ENCODE measurements at regions not wholly inside any gene's neighbourhood (a gene's known extent, or its start where the extent isn't known, plus 50 kb on each side); places are given as distances from the start of the nearest gene placed in this dataset.

- no peak for DNase-seq (ENCODE audit: low spot score)
- WGBS = 61% methylated on average over 2 of the region's 2 CpGs
- no peak for TF ChIP-seq NR2F2 (IDR thresholded peaks at IDR 0.05)
- TF ChIP-seq EGR1 (IDR thresholded peaks at IDR 0.05; ENCODE audit: low read depth in 2 of 2) = no peak
- no peak for TF ChIP-seq SP1 (IDR thresholded peaks at IDR 0.05)
- no peak for TF ChIP-seq FOXA2 (IDR thresholded peaks at IDR 0.05)
- TF ChIP-seq YY1 (IDR thresholded peaks at IDR 0.05) = no peak
- no peak for TF ChIP-seq REST (IDR thresholded peaks at IDR 0.05)
- no peak for TF ChIP-seq FOXA1 (IDR thresholded peaks at IDR 0.05)
- Histone ChIP-seq H3K27me3 (ENCODE audit: control insufficient read depth in 4 of 4, insufficient read depth in 4 of 4, low read length in 3 of 4) (no peaks in the 10 kb centered on the region), H3K4me3 (ENCODE audit: low read depth in 1 of 3, low read length in 3 of 3) (no peak overlapping the region), H3K4me1 (ENCODE audit: control insufficient read depth in 4 of 4, insufficient read depth in 4 of 4, low read length in 3 of 4) (no peaks in the 10 kb centered on the region), H3K9me3 (ENCODE audit: control insufficient read depth in 4 of 4, low read length in 3 of 4) (no peaks in the 10 kb centered on the region), H3K27ac (ENCODE audit: low read depth in 1 of 2, low read length in 2 of 2) (no peak overlapping the region), H3K36me3 (ENCODE audit: control insufficient read depth in 4 of 4, insufficient read depth in 3 of 4, low read depth in 1 of 4, low read length in 3 of 4) (no peaks in the 10 kb centered on the region), H3K9ac (ENCODE audit: low read depth in 1 of 2, low read length in 2 of 2) (no peak overlapping the region)
These were observed 394.0 kb downstream of the KCNJ2 start for GRCh38 chr17:70563281-70563820.

- WGBS = 85% methylated on average over 2 of the region's 2 CpGs
- H3K36me3 ChIP-seq (ENCODE audit: control insufficient read depth in 4 of 4, insufficient read depth in 3 of 4, low read depth in 1 of 4, low read length in 3 of 4) = no peaks in the 10 kb centered on the region
These were observed 394.8 kb downstream of the KCNJ2 start for GRCh38 chr17:70564006-70564620.

More at GRCh38 chr17:70564006-70564620, 394.8 kb downstream of the KCNJ2 start:
- no peak for DNase-seq (ENCODE audit: low spot score)
- no peak overlapping the region for H3K4me3 ChIP-seq (ENCODE audit: low read depth in 1 of 3, low read length in 3 of 3)
- no peak overlapping the region for H3K9ac ChIP-seq (ENCODE audit: low read depth in 1 of 2, low read length in 2 of 2)
- peaks cover 0 to 3% (median 0%) of the 10 kb centered on the region in 4 donors for H3K27me3 ChIP-seq (ENCODE audit: control insufficient read depth in 4 of 4, insufficient read depth in 4 of 4, low read length in 3 of 4)
- TF ChIP-seq TAF1 (conservative IDR thresholded peaks at IDR 0.05) (no peak), FOXA1 (IDR thresholded peaks at IDR 0.05) (no peak), EGR1 (IDR thresholded peaks at IDR 0.05; ENCODE audit: low read depth in 2 of 2) (no peak), ZBTB33 (IDR thresholded peaks at IDR 0.05) (no peak), NR2F2 (IDR thresholded peaks at IDR 0.05) (no peak), SP1 (IDR thresholded peaks at IDR 0.05) (no peak), YY1 (IDR thresholded peaks at IDR 0.05) (no peak), HNF4G (IDR thresholded peaks at IDR 0.05) (no peak)
- H3K27ac ChIP-seq (ENCODE audit: low read depth in 1 of 2, low read length in 2 of 2) = no peak overlapping the region
- H3K9me3 ChIP-seq (ENCODE audit: control insufficient read depth in 4 of 4, low read length in 3 of 4) = no peaks in the 10 kb centered on the region
- no peaks in the 10 kb centered on the region for H3K4me1 ChIP-seq (ENCODE audit: control insufficient read depth in 4 of 4, insufficient read depth in 4 of 4, low read length in 3 of 4)

All from liver (tissue), 7 donors.